Right lobe of liver (tissue), 6 donors: ENCODE measurements at regions not wholly inside any gene's neighbourhood (a gene's known extent, or its start where the extent isn't known, plus 50 kb on each side); places are given as distances from the start of the nearest gene placed in this dataset.

Experiments
- ATAC-seq, 4 donors: fragments of 200-7000 bp; cut with Tn5 transposase; one replicate each; pipeline ENCODE4 v1.9.1; 2020; ENCODE audit warnings: mild to moderate bottlenecking in 4 of 4, moderate library complexity in 4 of 4
- DNase-seq, 3 donors: peaks; one replicate each; pipeline ENCODE4 v3.0.0-alpha.2; 2020
- H3K27ac ChIP-seq, 3 donors: fragments of 200-600 bp; one replicate each; pipeline ENCODE4 v1.8.0; 2022
- H3K27me3 ChIP-seq, 2 donors: fragments of 200-600 bp; one replicate each; pipeline ENCODE4 v1.8.0; 2022
- H3K36me3 ChIP-seq, 4 donors: fragments of 200-600 bp; sonication (generic) in 1 of 4; one replicate each; pipeline versions ENCODE4 v1.5.1 to v1.8.0; 2017 to 2022; ENCODE audit warnings: control low read depth in 1 of 4
- H3K4me1 ChIP-seq, 4 donors: fragments of 200-600 bp; sonication (generic) in 1 of 4; one replicate each; pipeline versions ENCODE4 v1.5.1 to v1.8.0; 2017 to 2022; ENCODE audit warnings: control low read depth in 1 of 4
- H3K4me3 ChIP-seq, 3 donors: fragments of 200-600 bp; one replicate each; pipeline ENCODE4 v1.8.0; 2022
- H3K9me3 ChIP-seq, 4 donors: fragments of 200-600 bp; sonication (generic) in 1 of 4; one replicate each; pipeline versions ENCODE4 v1.5.1 to v1.8.0; 2017 to 2022; ENCODE audit warnings: control low read depth in 1 of 4
- CTCF ChIP-seq, 4 donors: fragments of 200-600 bp in 3 of 4; fragments of 450-650 bp in 1 of 4; IDR thresholded peaks; one replicate each; pipeline versions ENCODE4 v1.5.1 to v1.8.0; 2016 to 2022; ENCODE audit warnings: antibody characterized with exemption in 4 of 4, mild to moderate bottlenecking in 2 of 4
- POLR2A ChIP-seq: fragments of 450-650 bp; IDR thresholded peaks from one replicate; pipeline ENCODE4 v1.6.1; 2017; ENCODE audit warnings: antibody characterized with exemption, mild to moderate bottlenecking
- WGBS: methylation state at CpG from one replicate; pipeline ENCODE4 v1.1.6; 2018; ENCODE audit warnings: low coverage, low lambda C conversion rate; ENCODE audit not compliant: insufficient coverage; ENCODE audit errors: missing lambda C conversion rate; 5-methylcytosine and 5-hydroxymethylcytosine counted together
- intact Hi-C, 2 donors: fragments of 100-400 bp; cut with DNase I; formaldehyde crosslinking; loops; one replicate each; pipeline versions ENCODE4 v1.11.2 to v1.14.1; 2022
- donor health status: DM: no; HTN: yes; CAD: no.
- donor health status: DM: no; HTN: no; CAD: no.
- donor health status: DM: no; HTN: no; CAD: no.
- donor health status: DM: no; HTN: yes; CAD: no.
- donor health status: DM: no; HTN: yes; CAD: no.

DNA sequence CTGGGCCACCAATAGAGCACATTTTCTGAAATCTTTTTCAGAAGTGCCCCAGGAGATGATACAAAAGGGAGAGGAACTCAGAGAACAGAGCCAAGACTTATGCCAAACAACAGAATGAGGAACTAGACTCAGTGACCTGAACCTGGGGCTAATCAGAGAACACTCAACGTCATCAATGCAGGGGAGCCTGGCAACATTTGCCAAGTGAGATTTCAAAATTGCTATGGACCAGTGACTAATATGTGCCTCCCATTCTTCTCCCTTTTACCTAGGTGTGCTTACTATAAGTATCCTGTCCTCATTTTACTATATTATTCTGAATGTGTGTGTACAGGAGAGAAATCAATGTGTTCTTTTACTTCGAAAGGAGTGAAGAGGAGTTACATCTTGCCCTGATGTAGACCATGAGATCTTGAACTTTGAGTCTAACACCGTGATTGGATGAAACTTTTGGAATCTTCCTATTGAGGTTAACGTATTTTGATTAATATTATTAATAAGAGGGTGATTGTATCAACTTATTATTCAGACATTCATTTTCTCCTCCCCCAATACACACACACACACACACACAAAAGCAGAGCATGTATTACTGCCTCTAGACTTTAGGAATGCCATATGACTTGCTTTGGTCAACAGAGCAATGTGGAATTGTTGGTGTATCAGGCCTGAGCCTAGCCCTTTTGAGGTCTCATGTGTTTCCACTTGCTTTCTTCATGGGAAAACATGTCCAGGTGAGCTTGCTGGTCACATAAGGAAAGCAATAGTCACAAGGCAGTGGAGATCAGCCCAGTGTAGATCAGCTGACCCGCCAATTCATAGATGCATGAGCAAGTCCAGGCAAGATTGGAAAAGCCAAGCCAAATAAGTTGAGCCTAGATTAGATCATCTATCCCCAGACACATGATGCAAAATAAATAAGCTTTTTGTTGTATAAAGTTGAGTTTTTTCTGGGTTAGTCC, 80.3 kb upstream of the ETS2 start:
- Histone ChIP-seq H3K27me3 (no peaks in the 10 kb centered on the region), H3K4me3 (no peak overlapping the region), H3K4me1 (peaks cover 0 to 3% (median 0%) of the 10 kb centered on the region in 4 donors), H3K9me3 (peaks cover 0 to 4% (median 0%) of the 10 kb centered on the region in 4 donors), H3K36me3 (no peaks in the 10 kb centered on the region), H3K27ac (no peak overlapping the region)
- ATAC-seq (no peak), DNase-seq (no peak)
- TF ChIP-seq POLR2A (no peak), CTCF (IDR thresholded peaks at IDR 0.05) (no peak)
- intact Hi-C loops: loop anchor here in 1 of 2 donors (10.0 kb wide), 1 partner anchor 419 kb away; no protein-coding TSS in a partner anchor
- 71% methylated on average over 5 of the region's 5 CpGs for WGBS

GRCh38 chr21:38726482-38726881, 79.2 kb upstream of the ETS2 start:
- H3K9me3 ChIP-seq: peaks cover 0 to 4% (median 0%) of the 10 kb centered on the region in 4 donors
- H3K4me3 ChIP-seq: no peak overlapping the region
- DNase-seq: no peak
- intact Hi-C loops: loop anchor here in 1 of 2 donors (10.0 kb wide), 1 partner anchor 418 kb away; no protein-coding TSS in a partner anchor
- H3K27ac ChIP-seq: no peak overlapping the region
- no peaks in the 10 kb centered on the region for H3K27me3 ChIP-seq
- 63% methylated on average over 1 of the region's 1 CpG for whole genome bisulfite sequencing
- H3K36me3 ChIP-seq: no peaks in the 10 kb centered on the region
- TF ChIP-seq POLR2A (no peak), CTCF (IDR thresholded peaks at IDR 0.05) (no peak)
- no peak for ATAC-seq
- peaks cover 0 to 3% (median 0%) of the 10 kb centered on the region in 4 donors for H3K4me1 ChIP-seq

GRCh38 chr21:38729291-38729690, 76.4 kb upstream of the ETS2 start:
- 100% methylated on average over 1 of the region's 1 CpG for WGBS
- DNase-seq (no peak), ATAC-seq (no peak)
- intact Hi-C loops: loop anchor here in 1 of 2 donors (10.0 kb wide), 1 partner anchor 416 kb away; no protein-coding TSS in a partner anchor
- no peak overlapping the region for H3K27ac ChIP-seq
- H3K36me3 ChIP-seq: no peaks in the 10 kb centered on the region
- no peak for TF ChIP-seq POLR2A
- no peak for TF ChIP-seq CTCF (IDR thresholded peaks at IDR 0.05)
- peaks cover 0 to 3% (median 0%) of the 10 kb centered on the region in 4 donors for H3K4me1 ChIP-seq
- no peaks in the 10 kb centered on the region for H3K27me3 ChIP-seq
- peaks cover 0 to 4% (median 0%) of the 10 kb centered on the region in 4 donors for H3K9me3 ChIP-seq
- no peak overlapping the region for H3K4me3 ChIP-seq

- TF ChIP-seq POLR2A: no peak
- no peak for TF ChIP-seq CTCF (IDR thresholded peaks at IDR 0.05)
- Histone ChIP-seq H3K36me3 (no peaks in the 10 kb centered on the region), H3K9me3 (peaks cover 0 to 4% (median 0%) of the 10 kb centered on the region in 4 donors), H3K4me1 (peaks cover 0 to 3% (median 0%) of the 10 kb centered on the region in 4 donors), H3K27ac (no peak overlapping the region), H3K4me3 (no peak overlapping the region), H3K27me3 (no peaks in the 10 kb centered on the region)
- DNase-seq (no peak), ATAC-seq (peak in 2 of 4 donors; percentile 12 to 22)
- 54% methylated on average over 4 of the region's 8 CpGs for WGBS
- intact Hi-C loops: loop anchor here (5.0 to 10.0 kb wide), 3 partner anchors 85 to 415 kb away; no protein-coding TSS in a partner anchor
Observed at GRCh38 chr21:38729754-38730379, 75.9 kb upstream of the ETS2 start.
